CD1c-positive myeloid dendritic cell (primary cell): ENCODE measurements at regions not wholly inside any gene's neighbourhood (a gene's known extent, or its start where the extent isn't known, plus 50 kb on each side); places are given as distances from the start of the nearest gene placed in this dataset.

Source experiments
- DNase-seq: peaks from one replicate; pipeline ENCODE4 v3.0.0-alpha.2; 2016; ENCODE audit errors: extremely low spot score

DNA sequence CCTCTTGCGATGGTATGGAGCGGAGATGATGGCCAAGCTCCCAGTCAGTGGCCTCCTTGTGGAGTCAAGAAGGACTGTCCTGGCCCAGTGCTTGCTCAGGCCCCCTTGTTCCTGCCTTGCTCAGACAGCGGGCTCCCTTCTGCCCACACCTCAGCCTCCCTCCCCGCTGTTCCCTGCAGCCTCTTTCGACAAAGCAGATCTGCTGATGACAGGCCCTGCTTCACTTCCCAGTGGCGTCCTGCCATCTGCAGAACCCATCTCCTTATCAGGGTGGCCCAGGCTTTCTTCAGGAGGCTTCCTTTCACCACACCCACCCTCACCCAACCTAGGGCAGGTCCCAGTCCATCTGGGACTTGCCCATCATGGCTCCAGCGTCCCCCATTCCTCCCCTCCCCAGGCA, 80.0 kb downstream of the CLDN34 start:
- no peak for DNase-seq

DNA sequence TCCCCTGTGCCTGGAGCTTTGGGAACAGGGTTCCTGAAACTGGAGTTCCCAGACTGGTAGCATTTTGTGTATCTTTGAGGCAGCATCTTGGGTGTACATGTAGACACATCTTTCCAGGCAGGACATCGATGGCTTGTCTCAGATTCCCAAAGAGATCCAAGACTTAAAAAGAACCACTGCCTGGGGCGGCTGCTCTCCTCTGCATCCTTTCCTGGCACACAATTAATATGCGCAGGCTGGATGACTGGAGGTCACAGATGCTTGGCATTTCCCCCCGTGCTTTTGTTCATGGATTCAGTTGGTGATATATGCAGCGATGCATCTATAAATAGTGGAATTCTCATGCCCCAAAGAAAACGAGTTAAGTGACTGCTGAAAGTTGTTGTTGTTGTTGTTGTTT, 80.5 kb downstream of the CLDN34 start:
- DNase-seq: no peak

GRCh38 chrX:10048076-10048475, 80.9 kb downstream of the CLDN34 start:
- DNase-seq: no peak

DNA sequence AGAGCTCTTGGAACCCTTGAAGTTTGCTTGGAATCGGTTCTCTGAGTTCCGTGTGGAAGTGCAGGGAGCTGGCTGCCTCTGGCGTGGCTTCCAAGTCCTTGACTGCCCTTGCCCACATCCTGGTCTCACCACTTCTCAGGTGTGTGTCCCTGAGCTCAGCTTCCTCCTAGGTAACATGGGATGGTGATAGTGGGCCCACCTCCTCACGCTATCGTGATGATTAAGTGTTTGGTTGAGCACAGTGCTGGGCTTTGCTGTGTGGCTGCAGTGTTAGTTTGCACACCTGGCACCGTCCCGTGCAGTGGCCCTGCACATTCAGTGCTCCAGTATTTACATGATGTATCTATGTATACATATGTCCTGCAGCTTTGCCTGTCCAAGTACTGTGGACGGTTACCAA, 81.5 kb downstream of the CLDN34 start:
- no peak for DNase-seq

GRCh38 chrX:10049236-10049635, 82.1 kb downstream of the CLDN34 start:
- no peak for DNase-seq

- no peak for DNase-seq
Observed at GRCh38 chrX:10050481-10050880, 83.3 kb downstream of the CLDN34 start.

- no peak for DNase-seq
Observed at GRCh38 chrX:10051866-10052480, 84.8 kb downstream of the CLDN34 start.

DNA sequence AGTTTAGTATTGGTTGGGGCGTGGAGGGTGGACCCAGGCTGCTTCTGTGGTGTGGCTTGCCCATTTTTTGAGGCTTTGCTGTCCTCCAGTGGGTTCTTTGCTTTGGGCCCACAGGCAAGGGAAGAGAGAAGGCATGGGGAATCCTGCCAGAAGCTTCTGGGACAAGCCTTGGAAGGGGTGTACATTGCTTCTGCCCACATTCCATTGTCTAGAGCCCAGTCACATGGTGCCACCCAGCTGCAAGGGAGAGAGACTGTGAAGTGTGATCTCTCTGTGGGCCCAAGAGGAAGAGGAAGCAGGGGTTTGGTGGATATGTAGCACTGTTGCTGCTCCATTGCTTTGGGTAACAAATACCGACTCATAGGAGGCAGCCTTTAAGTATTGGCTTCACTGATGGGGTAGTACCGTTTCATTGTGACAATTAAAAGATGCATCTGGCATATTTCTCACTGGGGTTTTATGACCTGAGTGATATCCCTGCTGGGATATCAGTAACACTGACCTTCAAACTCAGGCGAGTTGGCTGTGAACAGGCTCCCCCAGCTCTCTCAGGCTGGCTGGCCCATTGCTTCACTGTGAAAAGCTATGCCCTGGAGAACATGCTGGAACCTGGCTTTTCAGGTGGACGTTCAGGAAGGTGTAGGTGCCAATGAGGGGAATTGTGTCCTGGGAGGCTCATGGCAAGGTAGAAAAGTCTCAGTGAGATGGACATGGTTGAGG, 85.9 kb downstream of the CLDN34 start:
- peak; percentile 1 for DNase-seq

GRCh38 chrX:10054396-10054795, 87.2 kb downstream of the CLDN34 start:
- no peak for DNase-seq

DNA sequence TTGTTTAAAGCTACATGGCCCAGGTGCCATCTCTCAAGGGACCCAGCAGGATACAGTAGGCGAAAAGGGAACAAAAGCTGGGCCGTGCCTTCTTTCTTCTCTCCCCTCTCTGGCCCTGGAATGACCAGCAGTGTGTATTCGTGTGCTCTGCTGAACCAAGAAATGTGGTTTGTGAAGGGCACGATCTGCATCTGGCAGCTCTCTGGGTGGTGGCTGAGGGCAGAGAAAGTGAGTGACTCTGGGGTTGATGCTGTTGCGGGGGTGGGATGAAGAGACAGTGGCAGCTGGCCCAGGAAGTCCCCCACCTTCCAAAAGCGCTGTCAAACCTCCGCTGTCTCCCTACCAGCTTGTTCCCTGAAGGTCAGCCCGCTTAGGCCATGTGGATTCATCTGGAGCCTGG, 88.3 kb downstream of the CLDN34 start:
- no peak for DNase-seq

DNA sequence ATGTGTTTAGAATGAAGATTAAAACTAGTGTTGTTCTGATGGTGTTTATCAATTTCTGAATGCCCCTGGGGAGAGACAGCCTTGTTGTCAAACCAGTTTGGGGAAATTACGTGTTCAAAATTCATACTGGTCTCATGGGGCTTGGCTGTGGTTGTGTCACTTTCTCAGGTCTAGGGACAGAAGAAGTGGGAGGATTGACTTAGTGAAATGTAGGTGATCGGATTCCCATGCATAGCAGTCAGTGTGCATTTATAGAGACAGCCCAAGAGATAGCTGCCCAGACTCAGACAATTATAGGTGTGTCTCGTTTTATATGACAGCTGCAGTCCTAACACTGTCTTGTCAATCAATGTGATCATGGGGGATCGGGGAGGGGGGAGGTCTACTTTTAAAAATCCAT, 94.4 kb upstream of the CLCN4 start:
- no peak for DNase-seq

GRCh38 chrX:10062980-10063379, 93.8 kb upstream of the CLCN4 start:
- DNase-seq: no peak

DNA sequence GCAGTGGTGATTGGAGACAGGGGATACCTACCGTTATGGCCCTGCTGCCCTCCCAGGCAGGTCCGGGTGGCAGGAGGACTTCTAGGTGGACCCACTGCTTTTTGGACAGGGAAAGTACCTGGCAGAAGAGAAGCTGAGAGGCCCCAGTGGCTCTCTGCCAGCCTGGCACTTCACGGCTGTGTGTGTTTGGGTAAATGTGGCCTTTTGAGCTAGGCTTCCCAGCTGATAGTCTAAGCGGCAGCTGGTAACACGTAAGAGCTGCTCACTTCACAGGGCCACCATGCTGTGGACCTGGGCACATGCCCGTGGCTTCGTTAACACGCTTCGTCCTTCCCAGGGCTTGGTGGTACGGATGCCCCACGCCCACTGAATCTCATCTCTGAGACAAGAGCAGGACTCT, 92.0 kb upstream of the CLCN4 start:
- DNase-seq: no peak

- no peak for DNase-seq
Observed at GRCh38 chrX:10070714-10071436, 85.9 kb upstream of the CLCN4 start.

GRCh38 chrX:10071451-10072144, 85.2 kb upstream of the CLCN4 start:
- DNase-seq: no peak

DNA sequence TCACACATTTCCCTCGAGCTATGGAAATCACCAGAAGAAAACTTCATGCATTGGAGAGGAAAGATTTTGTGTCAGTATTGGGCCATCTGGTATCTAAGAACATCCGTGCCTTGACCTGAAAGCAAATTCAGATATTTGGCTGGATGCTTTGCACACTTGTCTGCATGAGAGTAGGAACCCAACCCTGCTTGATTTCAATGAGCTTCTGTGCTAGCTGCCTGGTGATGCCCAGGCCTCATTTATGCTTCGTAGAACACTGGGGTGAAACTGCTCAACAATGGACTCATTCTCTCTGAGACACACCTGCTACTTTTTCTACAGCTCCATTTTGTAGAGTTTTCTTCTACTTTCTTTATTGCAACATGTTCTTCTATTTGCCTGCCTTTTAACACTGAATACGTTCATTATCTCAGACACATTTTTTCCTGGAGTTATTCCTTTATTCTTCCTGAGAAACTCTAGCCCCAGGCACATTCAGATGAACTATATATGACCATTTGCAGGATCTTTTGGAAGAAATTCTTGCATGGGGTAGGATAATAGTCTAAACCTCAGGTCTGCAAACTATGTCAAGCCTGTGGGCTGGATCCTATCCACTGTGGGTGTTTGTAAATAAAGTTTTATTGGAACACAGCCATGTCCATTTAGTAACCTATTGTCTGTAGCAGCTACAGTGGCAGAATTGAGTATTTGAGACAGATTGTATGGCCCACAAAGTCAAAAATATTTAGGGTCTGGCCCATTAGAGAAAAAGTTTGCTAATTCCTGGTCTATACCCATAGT, 83.8 kb upstream of the CLCN4 start:
- DNase-seq: no peak

GRCh38 chrX:10073671-10074070, 83.1 kb upstream of the CLCN4 start:
- DNase-seq: no peak

GRCh38 chrX:10074241-10074941, 82.4 kb upstream of the CLCN4 start:
- DNase-seq: no peak

GRCh38 chrX:10076765-10077164, 80.0 kb upstream of the CLCN4 start:
- no peak for DNase-seq

DNA sequence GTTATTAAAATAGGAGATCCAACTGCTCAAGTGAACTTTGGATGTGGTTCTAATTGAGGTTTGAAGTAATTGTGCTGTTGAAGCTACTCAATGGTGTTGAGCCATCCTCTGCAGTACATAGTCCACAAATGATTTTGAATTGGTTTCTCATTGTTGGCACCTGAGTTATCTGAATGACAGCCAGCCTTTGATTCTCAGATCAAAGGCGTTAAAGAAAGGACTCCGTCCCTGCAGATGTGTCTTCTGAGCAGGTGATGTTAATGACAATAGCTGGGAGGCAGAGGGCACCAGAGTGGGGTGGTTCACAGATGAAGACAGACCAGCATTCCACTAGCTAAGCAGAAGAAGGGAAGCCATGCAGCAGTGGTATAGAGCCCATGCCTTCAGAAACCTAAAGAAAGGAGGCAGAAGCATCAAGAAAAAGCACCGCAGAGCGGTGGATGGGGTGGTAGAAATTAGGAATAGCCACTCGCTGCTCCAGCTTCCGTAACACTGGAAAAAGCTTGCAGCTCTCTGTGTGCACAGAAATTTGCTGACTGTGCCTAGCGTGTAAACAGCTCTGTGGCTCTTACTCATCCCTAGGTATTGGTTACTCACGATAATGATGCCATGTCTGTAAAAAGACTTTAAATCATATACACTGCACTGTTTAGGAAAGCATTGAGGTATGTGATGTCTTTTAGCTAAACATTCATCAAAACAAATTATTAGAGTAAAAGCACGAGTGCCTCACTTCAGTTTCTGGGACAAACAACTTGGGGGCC, 79.2 kb upstream of the CLCN4 start:
- no peak for DNase-seq
